GM21360 (cell line): ENCODE measurements at regions not wholly inside any gene's neighbourhood (a gene's known extent, or its start where the extent isn't known, plus 50 kb on each side); places are given as distances from the start of the nearest gene placed in this dataset.
"Not testable (repeated sequence)": the region's sequence is repeated elsewhere in the genome, so short reads cannot be mapped to it uniquely, and the experiment has no call there.

Experiments used
- ATAC-seq: cut with Tn5 transposase; IDR thresholded peaks from one replicate; pipeline ENCODE4 v1.9.1; 2021; ENCODE audit warnings: mild to moderate bottlenecking, moderate library complexity; ENCODE audit not compliant: unreplicated experiment

- ATAC-seq = no peak
These were observed 804.9 kb upstream of the SEMA6A start for GRCh38 chr5:117379521-117379920.

GRCh38 chr5:117376748-117377147 lies 802.1 kb upstream of the SEMA6A start:
- ATAC-seq = no peak

- no peak for ATAC-seq
These were observed 785.3 kb upstream of the SEMA6A start for GRCh38 chr5:117359895-117360294.

GRCh38 chr5:117357886-117358285 lies 783.3 kb upstream of the SEMA6A start:
- ATAC-seq = no peak

- ATAC-seq = no peak
These were observed 772.7 kb upstream of the SEMA6A start for GRCh38 chr5:117347280-117347679.

DNA sequence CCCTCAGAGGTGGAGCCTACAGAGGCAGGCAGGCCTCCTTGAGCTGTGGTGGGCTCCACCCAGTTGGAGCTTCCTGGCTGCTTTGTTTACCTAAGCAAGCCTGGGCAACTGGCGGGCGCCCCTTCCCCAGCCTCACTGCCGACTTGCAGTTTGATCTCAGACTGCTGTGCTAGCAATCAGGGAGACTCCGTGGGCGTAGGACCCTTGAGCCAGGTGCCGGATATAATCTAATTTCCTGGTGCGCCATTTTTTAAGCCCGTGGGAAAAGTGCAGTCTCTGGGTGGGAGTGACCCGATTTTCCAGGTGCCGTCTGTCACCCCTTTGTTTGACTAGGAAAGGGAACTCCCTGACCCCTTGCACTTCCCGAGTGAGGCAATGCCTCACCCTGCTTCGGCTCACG lies 769.1 kb upstream of the SEMA6A start:
- ATAC-seq = not testable (repeated sequence)

DNA sequence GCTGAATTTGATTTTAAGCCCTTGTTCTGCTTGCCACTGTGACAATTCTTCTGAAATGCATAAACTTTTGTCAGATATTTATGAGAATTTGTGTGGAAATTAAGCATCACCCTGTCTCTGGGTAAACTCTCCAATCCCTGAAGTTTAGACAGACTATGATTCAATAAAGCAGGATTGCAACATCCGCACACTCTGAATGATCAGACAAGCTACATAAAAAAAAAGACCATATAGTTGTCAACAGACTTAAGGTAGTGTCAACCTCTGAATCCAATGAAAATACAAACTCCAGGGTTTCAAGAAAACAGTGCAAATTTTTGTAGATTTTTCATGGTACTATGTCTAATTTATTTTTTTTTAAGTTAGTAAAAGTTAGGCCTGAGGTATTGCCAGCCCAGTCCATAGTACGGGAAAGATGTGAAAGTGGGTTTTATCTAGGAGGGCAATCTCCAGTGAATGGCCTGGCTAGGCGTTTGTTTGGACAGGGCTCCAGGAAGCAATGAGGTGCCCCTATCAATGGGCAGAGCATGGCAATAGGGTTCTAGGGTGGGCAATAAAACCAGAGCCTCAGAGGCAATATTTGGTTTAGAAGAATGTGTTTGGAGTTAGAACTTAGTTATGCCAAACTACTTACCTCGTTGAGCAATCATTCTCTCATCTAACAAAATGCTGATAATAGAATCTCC lies 762.6 kb upstream of the SEMA6A start:
- ATAC-seq = no peak

GRCh38 chr5:117336208-117336607 lies 761.6 kb upstream of the SEMA6A start:
- ATAC-seq = no peak

GRCh38 chr5:117333011-117333410 lies 758.4 kb upstream of the SEMA6A start:
- ATAC-seq = no peak

DNA sequence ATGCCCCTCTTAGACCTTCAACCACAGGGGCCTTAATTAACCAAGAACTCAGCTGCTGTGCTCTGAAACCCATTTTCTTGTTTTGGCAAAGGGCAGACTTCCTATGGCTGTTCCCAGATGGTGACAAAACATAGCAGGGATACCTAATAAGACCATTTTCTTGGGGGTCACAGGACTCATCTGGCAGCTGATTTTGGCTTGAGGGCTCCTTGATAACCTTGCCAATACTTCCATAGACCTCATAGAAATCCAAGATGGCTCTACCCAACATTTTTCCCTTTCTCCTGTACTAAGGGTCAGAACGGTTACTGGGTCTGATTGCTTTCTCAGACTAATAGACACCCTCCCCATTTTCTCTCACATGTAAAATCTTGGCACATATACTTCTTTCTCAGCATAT lies 757.7 kb upstream of the SEMA6A start:
- no peak for ATAC-seq

DNA sequence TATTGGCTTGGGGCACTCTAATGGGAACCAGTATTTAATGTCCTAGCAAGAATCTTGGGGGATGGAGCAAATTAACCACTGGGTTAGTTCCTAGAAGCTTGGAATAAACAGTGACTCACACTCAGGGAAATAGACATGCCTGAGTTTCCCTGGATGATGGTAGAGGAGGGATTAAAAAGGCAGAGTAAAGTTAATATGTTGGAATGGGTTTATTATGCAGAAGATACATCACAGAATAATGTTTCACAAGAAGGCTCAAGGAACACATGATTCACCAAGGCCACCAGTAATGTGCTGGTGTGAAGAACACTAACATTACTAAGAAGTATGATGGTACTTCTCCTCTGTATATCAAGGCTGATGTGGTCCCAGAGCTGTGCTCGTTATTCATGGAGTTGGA lies 752.9 kb upstream of the SEMA6A start:
- ATAC-seq = no peak

DNA sequence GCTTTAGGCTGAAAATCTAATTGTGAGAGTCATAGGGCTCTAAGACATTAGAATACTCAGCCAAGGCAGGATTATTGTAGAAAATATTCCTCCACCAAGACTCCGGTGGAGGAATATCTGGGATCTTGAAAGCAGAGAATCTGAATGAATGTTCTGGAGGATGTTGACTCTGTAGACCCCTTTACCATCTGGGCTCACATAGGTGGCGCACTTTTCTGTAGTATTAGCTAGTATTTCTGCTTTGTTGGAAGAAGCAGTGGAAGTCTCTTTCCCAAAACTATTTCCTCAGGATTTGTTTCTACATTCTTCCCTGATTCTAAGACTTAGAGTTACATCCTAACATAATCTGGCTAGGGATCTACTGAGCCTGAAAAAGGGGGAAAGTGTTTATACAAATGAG lies 752.4 kb upstream of the SEMA6A start:
- no peak for ATAC-seq

DNA sequence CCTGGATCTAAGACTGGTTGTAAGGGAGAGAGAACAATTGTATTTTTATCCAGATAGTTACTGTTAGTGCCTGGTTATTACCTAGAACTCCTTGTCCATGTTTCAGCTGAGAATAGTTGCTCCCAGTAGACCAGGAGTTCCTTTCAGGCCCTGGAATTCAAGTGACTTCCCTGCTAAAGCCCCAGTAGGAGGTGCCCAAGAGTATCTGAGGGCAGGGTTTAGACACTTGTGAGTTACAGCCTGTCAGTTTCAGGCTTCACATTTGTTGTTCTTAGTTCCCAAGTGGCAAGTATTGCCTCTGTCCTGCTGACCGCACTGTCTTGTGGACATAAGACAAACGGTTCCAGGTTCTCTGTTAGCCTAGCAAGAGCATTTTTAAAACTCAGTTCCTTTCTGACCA lies 743.9 kb upstream of the SEMA6A start:
- ATAC-seq = no peak

- ATAC-seq = no peak
These were observed 740.5 kb upstream of the SEMA6A start for GRCh38 chr5:117315170-117315569.

- ATAC-seq = not testable (repeated sequence)
These were observed 730.0 kb upstream of the SEMA6A start for GRCh38 chr5:117304512-117305107.

DNA sequence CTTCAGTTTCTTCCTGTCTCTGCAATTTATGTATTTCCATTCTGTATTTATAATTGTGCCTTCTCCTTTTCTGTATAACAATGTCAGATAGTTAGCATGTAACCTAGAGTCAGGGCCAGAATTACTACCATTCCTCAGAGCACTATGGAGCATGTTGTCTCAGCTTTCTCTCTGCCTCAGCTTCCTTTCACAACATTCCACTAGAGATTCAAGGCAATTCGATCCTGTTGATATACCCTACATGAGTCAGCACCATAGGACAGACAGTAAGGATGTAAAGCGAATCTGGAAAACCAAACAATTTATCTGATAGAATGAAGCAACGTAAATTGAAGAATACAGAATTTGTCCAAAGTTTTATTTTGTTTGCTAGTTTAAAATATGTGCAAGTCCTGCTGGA lies 728.3 kb upstream of the SEMA6A start:
- no peak for ATAC-seq

DNA sequence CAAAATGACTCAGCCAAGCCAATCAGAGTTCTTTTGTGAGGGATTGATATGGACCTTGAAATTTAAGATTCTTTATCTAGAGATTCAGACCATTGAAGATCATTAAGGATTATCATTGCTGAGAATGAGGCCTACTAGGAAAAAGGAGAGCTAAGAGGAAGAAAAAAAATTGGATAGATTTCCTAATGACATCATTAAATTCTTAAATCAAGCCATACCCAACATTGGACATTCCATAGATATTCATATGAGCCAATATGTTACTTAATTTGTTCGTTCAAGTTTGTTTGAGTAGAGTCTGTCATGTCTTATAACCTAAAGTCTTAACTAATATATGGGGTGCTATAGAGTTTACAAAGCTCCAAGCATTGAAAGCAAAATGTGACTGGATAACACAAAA lies 727.9 kb upstream of the SEMA6A start:
- ATAC-seq = no peak

GRCh38 chr5:117299936-117300328 lies 725.3 kb upstream of the SEMA6A start:
- no peak for ATAC-seq

DNA sequence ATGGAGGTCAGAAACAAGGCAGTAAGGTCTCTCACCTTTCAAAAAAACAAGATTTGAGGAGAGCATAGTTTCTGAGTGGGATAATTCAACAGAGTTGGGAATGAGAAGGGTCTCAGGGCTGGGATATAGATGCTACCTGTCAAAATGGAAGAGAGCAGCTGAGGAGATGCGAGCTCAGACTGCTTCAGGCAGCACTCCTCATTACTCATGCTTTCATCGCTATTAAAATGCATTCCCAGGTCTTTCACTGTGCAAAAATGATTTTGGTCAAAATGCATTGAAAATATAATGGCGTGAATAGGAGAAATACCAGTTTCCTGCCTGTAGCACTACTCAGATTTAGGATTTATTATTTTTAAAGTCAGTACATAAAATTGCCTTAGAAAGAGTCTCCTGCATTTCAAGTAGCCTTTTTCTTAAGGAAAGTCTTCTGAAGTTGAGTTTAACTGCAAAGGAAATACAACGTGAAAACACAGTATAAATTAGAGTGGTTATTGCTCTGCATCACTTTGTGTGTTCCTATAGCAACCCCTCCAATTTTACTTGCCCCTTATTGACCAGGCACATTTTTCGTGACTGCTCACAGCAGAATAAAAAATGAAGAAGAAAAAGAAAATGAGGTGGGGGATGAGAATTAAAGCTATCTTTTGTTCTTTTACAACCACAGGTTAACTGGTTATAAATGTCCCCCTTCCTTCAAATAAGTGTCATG lies 724.8 kb upstream of the SEMA6A start:
- ATAC-seq = no peak

DNA sequence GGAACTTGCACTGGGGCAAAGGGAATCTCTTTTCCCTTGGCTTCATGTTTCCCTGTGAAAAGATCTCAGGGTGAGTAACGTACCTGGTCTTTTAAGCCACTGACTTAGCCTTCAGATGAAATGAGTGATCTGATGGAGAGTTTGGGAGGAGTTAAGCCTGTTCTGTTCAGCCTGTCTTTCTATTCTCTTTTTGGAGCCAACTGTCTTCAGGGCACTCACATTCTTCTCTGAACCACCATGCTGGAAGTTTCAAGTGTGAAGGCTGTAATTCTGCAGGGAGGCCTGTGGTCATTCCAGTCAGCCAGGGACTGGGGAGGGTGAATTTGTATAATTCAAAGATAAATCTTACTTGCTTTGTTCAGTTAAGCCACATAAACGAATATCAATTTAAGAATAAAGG lies 722.2 kb upstream of the SEMA6A start:
- ATAC-seq = no peak

DNA sequence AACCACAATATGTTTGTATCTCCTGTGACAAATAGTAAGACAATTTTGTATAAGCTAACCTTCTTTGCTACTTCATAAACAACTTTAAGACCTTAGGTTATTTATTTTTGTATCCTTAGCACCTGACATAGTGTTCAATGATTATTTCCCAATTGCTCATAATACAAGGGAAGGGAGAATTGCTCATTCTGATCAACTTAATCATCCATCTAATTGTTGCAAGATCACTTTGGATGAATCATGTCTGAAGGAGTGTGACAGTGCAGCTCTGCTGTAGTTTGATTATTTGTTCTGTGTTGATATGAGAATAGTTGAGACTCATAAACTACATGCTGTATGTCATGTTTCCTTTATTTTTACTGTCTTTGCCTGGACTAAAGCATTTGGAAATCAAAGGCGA lies 721.3 kb upstream of the SEMA6A start:
- ATAC-seq = no peak

GRCh38 chr5:117286813-117287212 lies 712.2 kb upstream of the SEMA6A start:
- no peak for ATAC-seq
